ENCODE measurements at regions not wholly inside any gene's neighbourhood (a gene's known extent, or its start where the extent isn't known, plus 50 kb on each side); places are given as distances from the start of the nearest gene placed in this dataset.

- TF ChIP-seq POLR2A (IDR thresholded peaks at IDR 0.05) (no peak), POLR2AphosphoS5 (IDR thresholded peaks at IDR 0.05) (no peak)
Measured at GRCh38 chr7:98681511-98681910, 64.4 kb downstream of the NPTX2 start.
